HG03520 (cell line): ENCODE measurements at regions not wholly inside any gene's neighbourhood (a gene's known extent, or its start where the extent isn't known, plus 50 kb on each side); places are given as distances from the start of the nearest gene placed in this dataset.

Experiments used
- ATAC-seq: cut with Tn5 transposase; IDR thresholded peaks from one replicate; pipeline ENCODE4 v1.9.1; 2021; ENCODE audit warnings: mild to moderate bottlenecking, moderate library complexity; ENCODE audit not compliant: unreplicated experiment

- no peak for ATAC-seq
These were observed 111.1 kb downstream of the SPTSSA start for GRCh38 chr14:34350903-34351302.

GRCh38 chr14:34348592-34348991, 113.4 kb downstream of the SPTSSA start:
- ATAC-seq, result no peak

GRCh38 chr14:34347683-34348082, 114.4 kb downstream of the SPTSSA start:
- peak; percentile 58 for ATAC-seq

- no peak for ATAC-seq
These were observed 116.1 kb downstream of the SPTSSA start for GRCh38 chr14:34345718-34346465.

- no peak for ATAC-seq
These were observed 117.7 kb downstream of the SPTSSA start for GRCh38 chr14:34344318-34344717.

- no peak for ATAC-seq
These were observed 121.9 kb downstream of the SPTSSA start for GRCh38 chr14:34340025-34340625.

- no peak for ATAC-seq
These were observed 124.0 kb downstream of the SPTSSA start for GRCh38 chr14:34338056-34338455.

GRCh38 chr14:34336501-34336900, 125.5 kb downstream of the SPTSSA start:
- no peak for ATAC-seq

GRCh38 chr14:34335968-34336367, 126.1 kb downstream of the SPTSSA start:
- ATAC-seq, result no peak

- no peak for ATAC-seq
These were observed 127.7 kb downstream of the SPTSSA start for GRCh38 chr14:34334329-34334728.

- ATAC-seq, result peak; percentile 93
These were observed 130.1 kb downstream of the SPTSSA start for GRCh38 chr14:34331728-34332623.

- ATAC-seq, result no peak
These were observed 131.2 kb downstream of the SPTSSA start for GRCh38 chr14:34330846-34331245.

- ATAC-seq, result no peak
These were observed 132.7 kb downstream of the SPTSSA start for GRCh38 chr14:34329301-34329700.

- ATAC-seq, result no peak
These were observed 133.9 kb downstream of the SPTSSA start for GRCh38 chr14:34328178-34328577.

GRCh38 chr14:34325493-34325892, 136.5 kb downstream of the SPTSSA start:
- no peak for ATAC-seq

GRCh38 chr14:34324363-34324795, 137.7 kb downstream of the SPTSSA start:
- no peak for ATAC-seq

- ATAC-seq, result peak; percentile 63
These were observed 139.1 kb downstream of the SPTSSA start for GRCh38 chr14:34322940-34323418.

- no peak for ATAC-seq
These were observed 142.9 kb downstream of the SPTSSA start for GRCh38 chr14:34319140-34319539.

GRCh38 chr14:34318014-34318413, 144.0 kb downstream of the SPTSSA start:
- no peak for ATAC-seq

- no peak for ATAC-seq
These were observed 151.3 kb downstream of the SPTSSA start for GRCh38 chr14:34310724-34311123.

- ATAC-seq, result no peak
These were observed 158.2 kb downstream of the SPTSSA start for GRCh38 chr14:34303811-34304210.
